HFFc6 (cell line): ENCODE measurements at regions not wholly inside any gene's neighbourhood (a gene's known extent, or its start where the extent isn't known, plus 50 kb on each side); places are given as distances from the start of the nearest gene placed in this dataset.

Experiments
- DNase-seq: peaks from one replicate; pipeline ENCODE4 v3.0.0-alpha.2; 2018
- H3K27ac Mint-ChIP-seq: 2 replicates; pipeline ENCODE4 v1.8.0; 2020; ENCODE audit warnings: mild to moderate bottlenecking, mixed read lengths
- H3K27me3 Mint-ChIP-seq: 2 replicates; pipeline ENCODE4 v1.8.0; 2021; ENCODE audit warnings: mild to moderate bottlenecking, moderate library complexity, mixed read lengths; ENCODE audit not compliant: insufficient read depth
- H3K36me3 Mint-ChIP-seq: 2 replicates; pipeline ENCODE4 v1.8.0; 2021; ENCODE audit warnings: low read depth, mixed read lengths
- H3K4me1 Mint-ChIP-seq: 2 replicates; pipeline ENCODE4 v1.8.0; 2020; ENCODE audit warnings: low read depth, mixed read lengths
- H3K4me3 Mint-ChIP-seq: 2 replicates; pipeline ENCODE4 v1.8.0; 2020; ENCODE audit warnings: mild to moderate bottlenecking, moderate library complexity, mixed read lengths
- H3K9me3 Mint-ChIP-seq: 2 replicates; pipeline ENCODE4 v1.8.0; 2020; ENCODE audit warnings: mild to moderate bottlenecking, mixed read lengths
- TF ChIP-seq, protein P1 (sequence below): fragments of 200-600 bp; sonication (generic); IDR thresholded peaks from 2 replicates; pipeline ENCODE4 v1.5.0; 2021; ENCODE audit warnings: antibody characterized with exemption, mild to moderate bottlenecking

DNA sequence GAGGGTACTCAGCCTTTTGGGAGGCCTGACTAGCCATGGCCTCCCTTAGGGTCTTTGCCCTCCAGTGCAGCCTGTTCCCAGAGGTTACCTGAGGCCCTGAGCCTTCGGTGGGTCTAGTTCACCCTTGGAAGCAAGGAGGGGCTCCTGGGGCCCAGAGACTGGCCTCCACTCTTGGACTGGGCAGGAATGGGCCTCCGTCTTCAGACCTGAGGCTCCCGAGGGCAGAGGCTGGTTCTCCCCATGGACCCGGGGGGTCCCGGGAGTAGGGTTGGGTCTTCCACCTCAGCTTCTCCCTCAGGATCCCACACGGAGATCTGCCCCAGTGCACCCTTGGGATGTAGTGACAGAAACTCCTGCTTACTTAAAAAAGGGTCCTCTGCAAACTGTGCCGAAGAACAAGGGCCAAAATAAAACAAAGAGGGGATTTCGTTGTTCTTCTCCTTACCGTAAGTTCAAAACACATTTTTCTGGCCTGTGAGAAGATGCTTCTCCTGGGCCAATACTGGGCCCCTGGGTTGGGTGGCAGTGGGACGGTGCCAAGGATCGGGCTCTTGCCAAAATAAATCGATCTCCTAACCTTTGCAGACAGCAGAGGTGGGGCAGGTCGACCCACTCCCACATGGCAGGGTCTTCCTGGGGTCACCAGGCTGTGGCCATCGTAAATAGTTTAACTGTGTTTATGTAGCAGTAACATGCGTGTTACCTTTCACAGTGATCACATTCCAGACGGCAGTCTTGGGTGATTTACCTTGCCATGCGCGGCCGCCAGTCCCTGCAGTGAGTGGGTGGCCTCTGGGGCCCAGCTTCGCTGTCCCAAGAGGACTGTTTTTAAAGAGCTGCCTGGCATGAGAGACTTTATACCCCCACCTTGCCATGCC, 151.8 kb downstream of the VEGFA start:
- Mint-ChIP-seq H3K27me3 (peaks cover 6% of the 10 kb centered on the region; the same call in 1 of the 2 replicates), H3K36me3 (no peaks in the 10 kb centered on the region), H3K4me3 (no peak overlapping the region), H3K9me3 (no peaks in the 10 kb centered on the region), H3K27ac (no peak overlapping the region), H3K4me1 (peaks cover 39% of the 10 kb centered on the region)
- TF ChIP-seq, protein P1, sequence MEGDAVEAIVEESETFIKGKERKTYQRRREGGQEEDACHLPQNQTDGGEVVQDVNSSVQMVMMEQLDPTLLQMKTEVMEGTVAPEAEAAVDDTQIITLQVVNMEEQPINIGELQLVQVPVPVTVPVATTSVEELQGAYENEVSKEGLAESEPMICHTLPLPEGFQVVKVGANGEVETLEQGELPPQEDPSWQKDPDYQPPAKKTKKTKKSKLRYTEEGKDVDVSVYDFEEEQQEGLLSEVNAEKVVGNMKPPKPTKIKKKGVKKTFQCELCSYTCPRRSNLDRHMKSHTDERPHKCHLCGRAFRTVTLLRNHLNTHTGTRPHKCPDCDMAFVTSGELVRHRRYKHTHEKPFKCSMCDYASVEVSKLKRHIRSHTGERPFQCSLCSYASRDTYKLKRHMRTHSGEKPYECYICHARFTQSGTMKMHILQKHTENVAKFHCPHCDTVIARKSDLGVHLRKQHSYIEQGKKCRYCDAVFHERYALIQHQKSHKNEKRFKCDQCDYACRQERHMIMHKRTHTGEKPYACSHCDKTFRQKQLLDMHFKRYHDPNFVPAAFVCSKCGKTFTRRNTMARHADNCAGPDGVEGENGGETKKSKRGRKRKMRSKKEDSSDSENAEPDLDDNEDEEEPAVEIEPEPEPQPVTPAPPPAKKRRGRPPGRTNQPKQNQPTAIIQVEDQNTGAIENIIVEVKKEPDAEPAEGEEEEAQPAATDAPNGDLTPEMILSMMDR, result no peak
- DNase-seq, result no peak

DNA sequence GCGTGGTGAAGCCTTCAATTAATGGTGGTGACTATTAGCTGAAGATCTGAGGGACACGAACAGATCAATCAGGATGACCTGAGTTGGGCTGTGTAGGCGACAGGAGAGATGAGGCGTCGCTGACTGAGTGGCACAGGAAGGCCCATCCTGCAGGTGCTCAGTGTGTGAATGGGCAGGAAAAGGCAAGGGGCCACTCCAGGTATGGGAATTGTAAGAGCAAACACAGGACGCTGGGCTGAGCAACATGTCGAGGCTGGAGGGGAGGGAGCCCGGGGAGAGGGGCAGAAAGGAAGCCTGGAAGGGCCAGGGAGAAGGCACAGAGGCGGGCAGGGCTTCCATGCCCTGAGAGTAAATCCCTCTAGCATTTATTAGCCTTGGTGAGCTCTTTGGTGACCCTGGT, 151.0 kb downstream of the VEGFA start:
- Mint-ChIP-seq H3K4me3 (no peak overlapping the region), H3K9me3 (no peaks in the 10 kb centered on the region), H3K27ac (no peak overlapping the region), H3K36me3 (no peaks in the 10 kb centered on the region), H3K27me3 (peaks cover 6% of the 10 kb centered on the region; the same call in 1 of the 2 replicates), H3K4me1 (peaks cover 40% of the 10 kb centered on the region)
- TF ChIP-seq, protein P1, result no peak
- no peak for DNase-seq

DNA sequence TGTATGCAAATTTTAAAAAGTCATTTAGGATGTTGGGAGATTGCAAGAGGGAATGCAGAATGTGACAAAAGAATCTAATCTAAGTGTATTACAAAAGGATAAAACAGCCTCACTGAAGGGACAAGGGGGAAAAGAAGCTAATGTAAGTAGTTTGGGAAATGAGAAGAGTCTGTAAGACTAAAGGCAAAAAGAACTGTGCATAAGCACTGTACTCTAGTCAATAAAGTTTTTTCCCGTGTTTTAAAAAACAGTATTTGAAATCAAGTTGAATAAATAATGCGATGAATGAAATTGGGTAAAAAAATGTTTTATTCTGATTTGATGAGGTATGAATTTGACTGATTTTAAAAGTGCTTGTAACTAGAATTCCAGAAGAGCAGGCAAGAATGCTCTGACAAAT, 149.8 kb downstream of the VEGFA start:
- peaks cover 42% of the 10 kb centered on the region for H3K4me1 Mint-ChIP-seq
- TF ChIP-seq, protein P1, result no peak
- H3K9me3 Mint-ChIP-seq, result no peaks in the 10 kb centered on the region
- peaks cover 6% of the 10 kb centered on the region; the same call in 1 of the 2 replicates for H3K27me3 Mint-ChIP-seq
- no peak overlapping the region for H3K4me3 Mint-ChIP-seq
- no peak for DNase-seq
- H3K27ac Mint-ChIP-seq, result no peak overlapping the region
- H3K36me3 Mint-ChIP-seq, result no peaks in the 10 kb centered on the region

DNA sequence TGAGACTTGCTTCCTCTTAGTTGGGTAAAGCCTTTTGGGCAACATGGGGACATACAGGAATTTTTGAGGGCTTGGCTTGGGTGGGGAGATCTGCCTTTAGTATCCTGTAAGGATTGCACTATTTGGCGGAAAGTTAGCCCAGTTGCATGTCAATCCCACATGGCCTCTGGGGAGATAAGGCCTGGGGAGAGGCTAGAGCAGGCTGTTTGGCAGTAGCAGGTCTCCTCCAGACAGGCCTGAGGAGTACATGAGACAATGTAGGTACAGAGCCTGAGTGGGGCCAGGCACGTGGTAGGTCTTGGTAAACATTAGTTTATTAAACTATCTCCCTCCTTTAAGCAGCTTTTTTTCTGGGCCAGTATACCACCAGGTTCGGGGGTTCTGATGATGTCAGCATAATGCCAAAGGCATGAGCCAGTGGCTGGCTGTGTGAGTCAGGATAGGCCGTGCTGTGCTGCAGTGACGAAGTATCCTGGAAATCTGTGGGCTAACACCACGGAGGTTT, 147.9 kb downstream of the VEGFA start:
- Mint-ChIP-seq H3K4me3 (no peak overlapping the region), H3K27me3 (peaks cover 4% of the 10 kb centered on the region), H3K4me1 (peaks cover 41% of the 10 kb centered on the region), H3K27ac (no peak overlapping the region), H3K9me3 (no peaks in the 10 kb centered on the region), H3K36me3 (no peaks in the 10 kb centered on the region)
- DNase-seq, result no peak
- TF ChIP-seq, protein P1, result no peak

DNA sequence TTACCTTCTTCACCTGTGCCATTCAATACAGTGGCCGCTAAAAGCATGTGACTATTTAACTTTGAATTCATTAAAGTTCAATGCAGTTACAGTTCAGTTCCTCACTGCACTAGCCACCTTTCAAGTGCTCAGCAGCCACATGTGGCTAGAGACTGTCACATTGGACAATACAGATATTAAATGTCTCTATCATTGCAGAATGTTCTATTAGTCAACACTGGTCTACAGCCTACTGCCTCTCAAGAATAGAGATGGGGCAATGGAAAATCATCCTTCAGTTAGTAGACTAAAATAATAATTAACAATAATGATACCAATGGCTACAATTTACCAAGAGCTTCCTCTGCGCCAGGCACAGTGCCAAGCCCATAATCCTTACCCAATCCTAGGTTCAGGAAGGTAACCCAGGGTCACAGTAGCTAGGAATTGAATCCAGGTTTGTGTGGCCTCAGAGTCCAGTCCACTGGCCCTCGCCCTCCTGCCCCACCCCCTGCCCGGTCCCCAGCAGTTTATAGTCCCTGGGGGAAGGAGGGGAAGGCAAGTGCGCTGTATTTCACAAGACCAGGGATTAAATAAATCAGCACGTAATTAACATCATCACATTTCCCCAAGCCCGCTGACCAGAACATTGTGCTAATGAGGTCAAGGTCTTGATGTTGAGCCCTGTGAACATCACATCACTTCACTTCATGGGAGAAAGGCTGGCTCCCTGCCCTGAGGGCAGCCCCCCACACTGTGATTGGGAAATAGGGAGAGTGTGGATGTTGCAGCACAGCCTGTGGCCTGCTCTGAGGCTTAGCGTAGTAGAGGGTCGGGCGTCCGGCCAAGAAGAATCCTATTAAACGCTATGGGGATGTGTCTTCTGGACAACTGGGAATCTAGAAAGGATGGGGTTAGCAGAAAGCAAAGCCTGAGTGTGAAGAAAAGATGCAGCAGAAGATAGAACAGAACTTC, 147.2 kb downstream of the VEGFA start:
- Mint-ChIP-seq H3K36me3 (no peaks in the 10 kb centered on the region), H3K4me3 (no peak overlapping the region), H3K27me3 (peaks cover 4% of the 10 kb centered on the region), H3K27ac (no peak overlapping the region), H3K4me1 (peaks cover 40% of the 10 kb centered on the region), H3K9me3 (no peaks in the 10 kb centered on the region)
- DNase-seq, result no peak
- TF ChIP-seq, protein P1, result no peak
